GM19455 (cell line): ENCODE measurements at regions not wholly inside any gene's neighbourhood (a gene's known extent, or its start where the extent isn't known, plus 50 kb on each side); places are given as distances from the start of the nearest gene placed in this dataset.
"Not testable (repeated sequence)": the region's sequence is repeated elsewhere in the genome, so short reads cannot be mapped to it uniquely, and the experiment has no call there.

ENCODE experiments used
- ATAC-seq: cut with Tn5 transposase; IDR thresholded peaks from one replicate; pipeline ENCODE4 v1.9.1; 2021; ENCODE audit not compliant: unreplicated experiment

- ATAC-seq, result no peak
Measured at GRCh38 chrX:46029777-46030176, 515.4 kb downstream of the ZNF674 start.

DNA sequence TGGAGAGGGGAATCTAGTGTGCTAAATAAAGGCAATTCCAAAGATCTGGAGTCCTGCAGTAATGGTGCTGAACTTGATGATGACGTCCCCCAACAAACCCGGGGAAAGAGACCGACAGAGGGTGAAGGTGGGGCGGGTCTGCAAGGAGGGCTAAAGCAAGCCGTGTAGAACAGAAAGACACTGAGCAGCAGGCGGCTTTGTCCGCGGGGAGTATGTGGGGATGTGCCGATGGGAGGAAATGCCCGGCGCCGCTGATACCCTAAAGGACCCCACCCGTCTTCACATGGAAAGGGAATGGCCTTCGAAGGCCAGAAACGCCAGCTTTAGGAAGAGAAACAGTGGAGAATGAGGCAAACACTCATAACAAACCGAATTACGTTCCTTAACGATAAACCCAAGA, 528.9 kb downstream of the ZNF674 start:
- ATAC-seq, result no peak

- ATAC-seq, result no peak
Measured at GRCh38 chrX:46015653-46016052, 529.6 kb downstream of the ZNF674 start.

DNA sequence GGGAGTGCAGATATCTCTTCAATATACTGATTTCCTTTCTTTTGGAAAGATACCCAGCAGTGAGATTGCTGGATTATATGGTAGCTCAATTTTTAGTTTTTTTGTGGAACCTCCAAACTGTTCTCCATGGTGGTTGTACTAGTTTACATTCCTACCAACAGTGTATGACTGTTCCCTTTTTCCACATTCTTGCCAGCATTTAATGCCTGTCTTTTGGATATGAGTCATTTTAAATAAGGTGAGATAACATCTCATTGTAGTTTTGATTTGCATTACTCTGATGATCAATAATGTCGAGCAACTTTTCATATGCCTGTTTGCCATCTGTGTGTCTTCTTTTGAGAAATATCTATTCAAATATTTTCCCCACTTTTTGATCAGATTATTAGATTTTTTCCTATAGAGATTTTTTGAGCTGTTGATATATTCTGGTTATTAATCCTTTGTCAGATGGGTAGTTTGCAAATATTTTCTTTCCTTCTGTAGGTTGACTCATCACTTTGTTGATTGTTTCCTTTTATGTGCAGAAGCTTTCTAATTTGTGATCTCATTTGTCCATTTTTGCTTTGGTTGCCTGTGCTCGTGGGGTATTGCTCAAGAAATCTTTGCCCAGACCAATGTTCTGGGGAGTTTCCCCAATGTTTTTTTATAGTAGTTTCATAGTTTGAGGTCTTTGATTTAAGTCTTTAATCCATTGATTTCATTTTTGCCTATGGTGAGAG, 552.7 kb downstream of the ZNF674 start:
- no peak for ATAC-seq

DNA sequence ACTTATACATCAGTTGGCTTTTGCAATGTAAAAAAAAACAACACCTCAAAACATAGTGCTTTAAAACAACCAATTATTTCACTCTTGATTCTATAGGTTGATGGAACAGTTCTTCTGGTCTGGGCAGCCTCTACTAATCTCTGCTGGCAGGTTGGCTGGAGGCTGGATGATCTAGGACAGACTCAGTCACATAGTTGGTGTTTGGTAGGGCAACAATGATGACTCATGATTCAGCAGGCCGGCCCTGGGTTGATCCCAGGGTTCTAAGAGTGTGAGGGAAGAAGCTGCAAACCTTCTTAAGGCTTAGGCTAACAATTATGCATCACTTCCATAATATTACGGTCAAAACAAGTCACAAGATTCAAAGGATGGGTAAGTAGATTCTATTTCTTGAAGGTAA, 558.2 kb downstream of the ZNF674 start:
- ATAC-seq, result no peak

GRCh38 chrX:45986081-45986480, 559.1 kb downstream of the ZNF674 start:
- no peak for ATAC-seq

- ATAC-seq, result not testable (repeated sequence)
Measured at GRCh38 chrX:45982958-45983727, 562.1 kb downstream of the ZNF674 start.

DNA sequence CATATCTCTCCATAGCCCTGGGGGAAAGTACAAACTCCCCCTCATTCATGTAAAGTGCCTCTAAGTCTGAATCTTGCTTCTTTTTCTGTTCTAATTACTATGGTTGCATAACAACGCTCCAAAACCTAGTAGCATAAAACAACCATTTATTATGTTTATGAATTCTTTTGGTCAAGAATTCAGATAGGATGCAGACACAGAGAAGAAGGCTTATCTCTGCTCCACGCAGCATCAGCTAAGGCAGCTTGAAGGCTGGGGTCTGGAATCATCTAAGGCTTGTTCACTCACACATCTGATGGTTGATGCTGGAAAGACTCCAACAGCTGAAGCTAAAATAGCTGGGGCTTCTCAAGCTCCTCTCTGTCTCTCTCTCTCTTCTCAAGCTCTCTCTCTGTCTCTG, 564.5 kb downstream of the ZNF674 start:
- no peak for ATAC-seq

GRCh38 chrX:45975633-45976032, 569.6 kb downstream of the ZNF674 start:
- ATAC-seq, result no peak

DNA sequence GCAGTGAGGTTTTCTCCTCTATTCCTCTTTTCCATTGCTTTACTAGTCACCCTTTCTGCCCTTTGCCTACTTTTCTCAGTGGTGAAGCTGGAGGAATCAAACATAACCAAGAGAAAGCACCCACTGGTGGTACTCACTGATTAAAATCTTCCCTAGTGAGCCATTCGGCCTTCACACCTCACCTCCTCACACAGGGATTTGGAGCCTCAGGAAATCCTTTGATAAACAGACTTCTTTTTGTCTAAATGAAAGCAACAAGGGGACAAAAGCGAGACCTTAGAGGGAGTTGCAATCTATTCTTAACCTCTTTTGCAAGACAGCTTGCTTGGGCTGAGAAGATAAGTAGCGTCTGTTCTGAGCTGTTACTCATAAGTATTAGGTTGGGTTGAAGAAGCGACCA, 572.6 kb downstream of the ZNF674 start:
- ATAC-seq, result no peak

GRCh38 chrX:45959567-45959966, 585.7 kb downstream of the ZNF674 start:
- ATAC-seq, result no peak

DNA sequence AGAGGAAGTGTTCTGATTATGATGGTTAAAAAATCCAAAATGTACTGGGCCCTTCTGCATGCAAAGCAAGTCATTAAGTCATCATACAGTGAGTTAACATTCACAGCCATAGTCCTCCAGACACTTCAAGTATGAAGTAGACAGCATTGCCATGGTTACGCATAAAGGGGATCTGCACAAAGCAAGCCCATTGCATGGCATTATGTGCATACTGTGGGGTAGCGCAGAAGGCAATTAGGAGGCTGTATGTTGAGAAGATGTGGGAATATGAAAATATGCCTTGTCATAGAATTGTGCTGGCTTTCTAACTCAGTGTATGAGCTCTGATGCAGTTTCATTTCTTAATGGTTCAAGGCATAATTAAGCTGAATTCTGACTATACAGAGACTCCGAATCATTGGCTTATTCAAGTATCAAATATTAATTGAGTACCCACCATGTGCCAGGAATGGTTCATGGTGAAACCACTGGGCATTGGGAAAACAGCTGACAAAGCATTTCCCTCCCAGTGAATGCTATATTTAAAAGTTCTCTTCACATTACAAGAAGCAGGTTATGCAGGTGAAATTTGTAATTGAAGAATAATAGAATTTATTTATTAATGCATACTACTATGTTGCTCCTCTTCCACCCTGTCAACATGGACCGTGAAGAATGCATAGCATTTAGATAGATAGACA, 588.9 kb downstream of the ZNF674 start:
- no peak for ATAC-seq

GRCh38 chrX:45955661-45956060, 589.6 kb downstream of the ZNF674 start:
- no peak for ATAC-seq

- no peak for ATAC-seq
Measured at GRCh38 chrX:45954026-45954425, 591.2 kb downstream of the ZNF674 start.

DNA sequence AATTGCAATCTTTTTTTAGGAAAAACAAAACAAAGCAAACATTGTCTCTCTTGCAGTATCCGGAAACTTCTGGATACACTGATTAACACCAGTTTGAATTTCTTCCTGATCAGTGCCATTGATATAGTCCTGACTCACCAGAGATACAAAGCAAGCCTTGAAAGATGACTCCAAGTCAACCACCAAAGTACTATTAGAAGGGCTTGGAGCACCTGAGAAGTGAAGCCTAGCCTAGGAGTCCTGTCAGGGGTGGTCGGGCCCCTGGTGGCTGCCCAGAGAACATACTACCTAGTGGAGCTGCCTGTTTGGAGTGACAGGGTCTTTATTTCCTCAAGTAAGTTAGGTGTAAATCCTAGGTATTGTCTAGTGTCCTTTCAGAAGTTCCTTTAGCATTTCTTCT, 593.2 kb downstream of the ZNF674 start:
- no peak for ATAC-seq

DNA sequence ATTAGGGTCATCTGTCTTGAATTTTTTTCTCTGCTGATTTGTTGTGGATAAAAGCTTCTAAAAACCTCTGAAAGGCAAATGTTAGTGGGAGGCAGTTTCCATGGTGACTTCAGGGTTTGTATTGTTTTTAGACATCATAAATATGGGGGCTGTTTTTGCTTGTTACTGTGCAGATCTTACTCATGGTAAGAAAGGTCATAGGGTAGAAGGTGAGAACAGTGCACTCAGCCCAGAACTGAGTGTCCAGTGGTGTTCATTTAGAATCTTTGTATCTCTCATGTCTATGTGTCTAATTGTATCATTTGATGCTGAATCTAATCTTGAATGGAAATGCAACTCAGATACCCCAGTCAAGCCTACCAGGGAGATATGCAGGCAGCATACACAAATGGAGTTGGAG, 609.8 kb downstream of the ZNF674 start:
- ATAC-seq, result no peak

- ATAC-seq, result no peak
Measured at GRCh38 chrX:45912316-45912715, 632.9 kb downstream of the ZNF674 start.

DNA sequence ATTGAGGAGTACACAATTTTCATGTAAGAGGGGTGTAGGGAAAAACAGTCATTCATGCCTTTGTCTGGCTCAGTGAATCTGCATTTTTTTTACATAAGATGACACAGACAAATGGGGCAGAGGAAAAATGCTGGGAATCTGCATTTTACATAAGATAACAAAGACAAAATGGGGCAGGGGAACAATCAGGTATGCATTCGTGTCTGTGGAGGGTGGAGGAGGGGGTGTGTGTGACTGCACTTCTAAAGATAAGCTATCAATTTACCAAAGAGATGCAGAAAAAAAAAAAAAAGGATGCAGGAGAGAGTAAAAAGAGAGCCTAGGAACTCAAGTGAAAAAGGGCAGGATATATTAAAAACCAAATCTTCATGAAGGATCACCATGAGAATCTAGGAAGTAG, 637.4 kb downstream of the ZNF674 start:
- ATAC-seq, result no peak

- no peak for ATAC-seq
Measured at GRCh38 chrX:45903781-45904201, 641.4 kb downstream of the ZNF674 start.

DNA sequence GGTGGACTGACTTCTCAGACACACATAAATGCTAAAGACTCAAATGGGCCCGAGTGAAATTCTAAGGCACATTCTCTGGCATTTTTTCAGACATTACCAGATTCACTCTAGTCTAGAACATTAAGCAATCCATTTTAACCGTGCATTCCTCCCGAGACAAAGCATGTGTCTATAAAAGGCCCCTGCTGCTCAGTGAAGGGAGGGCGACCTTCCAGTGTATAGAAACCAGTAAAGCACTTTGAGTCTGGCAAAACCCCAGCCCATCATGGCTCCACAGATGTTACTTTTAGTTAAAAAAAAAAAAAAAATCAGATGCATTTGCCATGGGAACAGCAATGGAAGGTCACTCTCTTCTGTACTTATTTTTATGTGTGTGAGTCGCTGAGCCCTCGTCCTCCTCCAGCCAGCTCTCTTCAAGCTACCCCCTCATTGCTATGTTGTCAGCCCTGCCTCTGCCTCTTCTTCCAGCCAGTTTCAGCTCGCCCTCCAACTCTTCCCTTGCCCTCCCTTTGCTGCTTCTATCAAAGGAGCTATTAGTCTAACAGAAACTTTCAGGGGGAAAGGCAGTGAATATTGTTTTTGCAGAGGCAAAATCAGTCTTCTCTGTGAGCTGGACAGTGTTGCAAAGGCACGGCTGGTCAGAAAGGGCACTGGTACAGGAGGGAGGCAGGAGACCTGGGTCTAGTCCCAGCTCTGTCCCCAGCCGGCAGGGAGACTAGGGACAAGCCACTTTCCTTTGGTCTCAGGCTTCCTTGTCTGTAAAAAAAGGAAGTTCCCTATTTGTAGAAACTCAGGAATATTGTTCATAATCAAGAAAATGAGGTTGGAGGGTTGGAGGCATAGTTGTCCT, 644.2 kb downstream of the ZNF674 start:
- ATAC-seq, result no peak
